Suprapubic skin (tissue), 4 donors: ENCODE measurements at regions not wholly inside any gene's neighbourhood (a gene's known extent, or its start where the extent isn't known, plus 50 kb on each side); places are given as distances from the start of the nearest gene placed in this dataset.

Source experiments
- DNase-seq, 2 donors: peaks; one replicate each; pipeline ENCODE4 v3.0.0-alpha.2; 2019; ENCODE audit warnings: low spot score in 2 of 2
- H3K27ac ChIP-seq: fragments of 200-600 bp; sonication (generic); one replicate; pipeline ENCODE4 v1.5.1; 2019
- H3K27me3 ChIP-seq: fragments of 200-600 bp; sonication (generic); one replicate; pipeline ENCODE4 v1.5.1; 2019
- H3K36me3 ChIP-seq: fragments of 200-600 bp; sonication (generic); one replicate; pipeline ENCODE4 v1.5.1; 2019
- H3K4me1 ChIP-seq: fragments of 200-600 bp; sonication (generic); one replicate; pipeline ENCODE4 v1.5.1; 2019
- H3K4me3 ChIP-seq: fragments of 200-600 bp; sonication (generic); one replicate; pipeline ENCODE4 v1.5.1; 2019; ENCODE audit warnings: mild to moderate bottlenecking
- H3K9me3 ChIP-seq: fragments of 200-600 bp; sonication (generic); one replicate; pipeline ENCODE4 v1.5.1; 2019
- CTCF ChIP-seq, 2 donors: fragments of 200-600 bp in 1 of 2; fragments of 450-650 bp in 1 of 2; sonication (generic) in 1 of 2; IDR thresholded peaks; one replicate each; pipeline ENCODE4 v1.5.1; 2016 to 2019; ENCODE audit warnings: antibody characterized with exemption in 2 of 2, mild to moderate bottlenecking in 1 of 2, moderate library complexity in 1 of 2
- EP300 ChIP-seq: sonication (generic); formaldehyde crosslinking; IDR thresholded peaks from one replicate; pipeline ENCODE4 v1.6.1; 2017; ENCODE audit warnings: antibody characterized with exemption
- POLR2A ChIP-seq, 2 donors: fragments of 450-650 bp; IDR thresholded peaks; one replicate each; pipeline ENCODE4 v1.6.1; 2017; ENCODE audit warnings: antibody characterized with exemption in 2 of 2, mild to moderate bottlenecking in 2 of 2, moderate library complexity in 2 of 2
- POLR2AphosphoS5 ChIP-seq, 3 donors: sonication (generic); formaldehyde crosslinking; IDR thresholded peaks; one replicate each; pipeline ENCODE4 v1.6.1; 2017; ENCODE audit warnings: antibody characterized with exemption in 3 of 3
- WGBS: methylation state at CpG from one replicate; pipeline ENCODE4 v1.1.5; 2018; 5-methylcytosine and 5-hydroxymethylcytosine counted together

- H3K4me3 ChIP-seq = no peak overlapping the region
- H3K27ac ChIP-seq = no peak overlapping the region
- TF ChIP-seq CTCF (IDR thresholded peaks at IDR 0.05) (no peak), EP300 (no peak), POLR2AphosphoS5 (IDR thresholded peaks at IDR 0.05) (no peak), POLR2A (IDR thresholded peaks at IDR 0.05) (no peak)
- H3K4me1 ChIP-seq = peaks cover 39% of the 10 kb centered on the region
- H3K9me3 ChIP-seq = no peaks in the 10 kb centered on the region
- H3K27me3 ChIP-seq = no peaks in the 10 kb centered on the region
- WGBS = 73% methylated on average over 1 of the region's 1 CpG
- H3K36me3 ChIP-seq = no peaks in the 10 kb centered on the region
- no peak for DNase-seq
Observed at GRCh38 chr11:34756591-34756990, 135.7 kb downstream of the EHF start.

GRCh38 chr11:34755671-34756070 is 134.8 kb downstream of the EHF start:
- DNase-seq = no peak
- Histone ChIP-seq H3K36me3 (no peaks in the 10 kb centered on the region), H3K4me3 (no peak overlapping the region), H3K27me3 (no peaks in the 10 kb centered on the region), H3K4me1 (peaks cover 48% of the 10 kb centered on the region), H3K27ac (no peak overlapping the region), H3K9me3 (no peaks in the 10 kb centered on the region)
- TF ChIP-seq POLR2AphosphoS5 (IDR thresholded peaks at IDR 0.05) (no peak), CTCF (IDR thresholded peaks at IDR 0.05) (no peak), POLR2A (IDR thresholded peaks at IDR 0.05) (no peak), EP300 (no peak)
- 91% methylated on average over 7 of the region's 7 CpGs for WGBS

GRCh38 chr11:34754171-34754823 is 133.4 kb downstream of the EHF start:
- WGBS = 52% methylated on average over 8 of the region's 8 CpGs
- no peak for DNase-seq
- no peak for TF ChIP-seq POLR2AphosphoS5 (IDR thresholded peaks at IDR 0.05)
- no peak for TF ChIP-seq POLR2A (IDR thresholded peaks at IDR 0.05)

GRCh38 chr11:34750692-34751405 is 130.0 kb downstream of the EHF start:
- no peaks in the 10 kb centered on the region for H3K27me3 ChIP-seq
- no peak overlapping the region for H3K4me3 ChIP-seq
- no peak for DNase-seq
- H3K9me3 ChIP-seq = no peaks in the 10 kb centered on the region
- peak overlapping the region; percentile 76 for H3K27ac ChIP-seq
- TF ChIP-seq CTCF (IDR thresholded peaks at IDR 0.05) = no peak
- no peak for TF ChIP-seq EP300
- TF ChIP-seq POLR2A (IDR thresholded peaks at IDR 0.05) = no peak
- no peak for TF ChIP-seq POLR2AphosphoS5 (IDR thresholded peaks at IDR 0.05)
- WGBS = 41% methylated on average over 1 of the region's 1 CpG
- H3K36me3 ChIP-seq = no peaks in the 10 kb centered on the region
- H3K4me1 ChIP-seq = peaks cover 51% of the 10 kb centered on the region

More at GRCh38 chr11:34754171-34754823, 133.4 kb downstream of the EHF start:
- Histone ChIP-seq H3K27me3 (no peaks in the 10 kb centered on the region), H3K36me3 (no peaks in the 10 kb centered on the region), H3K27ac (peak overlapping the region; percentile 57), H3K4me3 (no peak overlapping the region), H3K9me3 (no peaks in the 10 kb centered on the region), H3K4me1 (peaks cover 59% of the 10 kb centered on the region)

GRCh38 chr11:34749666-34750659 is 129.1 kb downstream of the EHF start:
- peak; percentile 86 to 89 for DNase-seq
- peaks cover 56% of the 10 kb centered on the region for H3K4me1 ChIP-seq
- H3K4me3 ChIP-seq = no peak overlapping the region
- no peaks in the 10 kb centered on the region for H3K27me3 ChIP-seq
- H3K36me3 ChIP-seq = no peaks in the 10 kb centered on the region
- TF ChIP-seq POLR2AphosphoS5 (IDR thresholded peaks at IDR 0.05) = peak in 2 of 3 donors; percentile 84 to 95
- TF ChIP-seq CTCF (IDR thresholded peaks at IDR 0.05) = no peak
- TF ChIP-seq EP300 = no peak
- no peaks in the 10 kb centered on the region for H3K9me3 ChIP-seq
- H3K27ac ChIP-seq = peak overlapping the region; percentile 76
- 41% methylated on average over 8 of the region's 8 CpGs for WGBS
